H9 (cell line): ENCODE measurements at regions not wholly inside any gene's neighbourhood (a gene's known extent, or its start where the extent isn't known, plus 50 kb on each side); places are given as distances from the start of the nearest gene placed in this dataset.

Experiments used
- DNase-seq: peaks from one replicate; pipeline ENCODE4 v3.0.0-alpha.2; 2017
- H2AFZ ChIP-seq: one replicate; pipeline ENCODE4 v1.6.1; 2013; ENCODE audit warnings: mild to moderate bottlenecking, low read length, control low read depth, moderate library complexity
- H2AK5ac ChIP-seq: 2 replicates; pipeline ENCODE4 v1.6.1; 2013; ENCODE audit warnings: low read length, control low read depth, mixed read lengths; ENCODE audit not compliant: insufficient read length
- H2BK120ac ChIP-seq: one replicate; pipeline ENCODE4 v1.6.1; 2013; ENCODE audit warnings: low read depth, mild to moderate bottlenecking, low read length, control low read depth, inconsistent platforms; ENCODE audit not compliant: poor library complexity, severe bottlenecking
- H2BK12ac ChIP-seq: 2 replicates; pipeline ENCODE4 v1.6.1; 2013; ENCODE audit warnings: low read length, control low read depth, mixed read lengths, low read depth; ENCODE audit not compliant: insufficient read length
- H2BK15ac ChIP-seq: 2 replicates; pipeline ENCODE4 v1.6.1; 2013; ENCODE audit warnings: low read depth, low read length, control low read depth
- H2BK20ac ChIP-seq: one replicate; pipeline ENCODE4 v1.6.1; 2013; ENCODE audit warnings: low read depth, mild to moderate bottlenecking, low read length, control low read depth, inconsistent platforms; ENCODE audit not compliant: poor library complexity, severe bottlenecking
- H2BK5ac ChIP-seq: 2 replicates; pipeline ENCODE4 v1.6.1; 2013; ENCODE audit warnings: low read length, control low read depth, mixed read lengths; ENCODE audit not compliant: insufficient read length
- H3K14ac ChIP-seq: 2 replicates; pipeline ENCODE4 v1.6.1; 2013; ENCODE audit warnings: low read length, control low read depth; ENCODE audit not compliant: insufficient read depth
- H3K18ac ChIP-seq: 2 replicates; pipeline ENCODE4 v1.6.1; 2013; ENCODE audit warnings: low read depth, mild to moderate bottlenecking, mixed read lengths, low read length, control low read depth; ENCODE audit not compliant: insufficient read length
- H3K23ac ChIP-seq: 2 replicates; pipeline ENCODE4 v1.6.1; 2013; ENCODE audit warnings: low read length, control low read depth, mixed read lengths, low read depth; ENCODE audit not compliant: insufficient read length
- H3K23me2 ChIP-seq: 2 replicates; pipeline ENCODE4 v1.6.1; 2013; ENCODE audit warnings: low read depth, mild to moderate bottlenecking, mixed read lengths, low read length, control low read depth; ENCODE audit not compliant: insufficient read length, poor library complexity, severe bottlenecking
- H3K27ac ChIP-seq: 2 replicates; pipeline ENCODE4 v1.5.1; 2013; ENCODE audit warnings: low read length, control low read depth, mixed read lengths, low read depth; ENCODE audit not compliant: insufficient read length
- H3K27me3 ChIP-seq: 2 replicates; pipeline ENCODE4 v1.6.1; 2013; ENCODE audit warnings: low read length, control low read depth, inconsistent platforms; ENCODE audit not compliant: insufficient read depth
- H3K4ac ChIP-seq: 2 replicates; pipeline ENCODE4 v1.6.1; 2013; ENCODE audit warnings: low read depth, mild to moderate bottlenecking, control low read depth, inconsistent platforms, low read length, moderate library complexity
- H3K4me1 ChIP-seq: 2 replicates; pipeline ENCODE4 v1.6.1; 2013; ENCODE audit warnings: low read length, control low read depth, inconsistent platforms; ENCODE audit not compliant: insufficient read depth
- H3K4me2 ChIP-seq: 2 replicates; pipeline ENCODE4 v1.6.1; 2013; ENCODE audit warnings: low read length, control low read depth, mixed read lengths; ENCODE audit not compliant: insufficient read length, insufficient read depth
- H3K56ac ChIP-seq: 2 replicates; pipeline ENCODE4 v1.6.1; 2013; ENCODE audit warnings: low read depth, mild to moderate bottlenecking, mixed read lengths, low read length, control low read depth; ENCODE audit not compliant: insufficient read length
- H3K79me1 ChIP-seq: 2 replicates; pipeline ENCODE4 v1.6.1; 2013; ENCODE audit warnings: low read depth, mild to moderate bottlenecking, moderate library complexity, low read length, control low read depth, inconsistent platforms; ENCODE audit not compliant: insufficient read depth, poor library complexity, severe bottlenecking
- H3K79me2 ChIP-seq: 2 replicates; pipeline ENCODE4 v1.6.1; 2013; ENCODE audit warnings: low read length, control low read depth, inconsistent platforms; ENCODE audit not compliant: insufficient read depth
- H3K9ac ChIP-seq: 2 replicates; pipeline ENCODE4 v1.6.1; 2013; ENCODE audit warnings: low read length, control low read depth, mixed read lengths; ENCODE audit not compliant: insufficient read length; ENCODE audit errors: extremely low read depth
- H3K9me3 ChIP-seq: one replicate; pipeline ENCODE4 v1.6.1; 2013; ENCODE audit warnings: low read depth, low read length, inconsistent platforms; ENCODE audit not compliant: control insufficient read depth
- H3T11ph ChIP-seq: one replicate; pipeline ENCODE4 v1.6.1; 2013; ENCODE audit warnings: mild to moderate bottlenecking, low read length, control low read depth, inconsistent platforms
- H4K20me1 ChIP-seq: one replicate; pipeline ENCODE4 v1.6.1; 2013; ENCODE audit not compliant: control insufficient read depth, insufficient read length, insufficient read depth
- H4K5ac ChIP-seq: 2 replicates; pipeline ENCODE4 v1.6.1; 2013; ENCODE audit warnings: low read depth, mild to moderate bottlenecking, mixed read lengths, low read length, control low read depth; ENCODE audit not compliant: insufficient read length
- H4K8ac ChIP-seq: replicated peaks from 2 replicates; pipeline ENCODE4 v1.6.1; 2013; ENCODE audit warnings: low read length, control low read depth, mixed read lengths, low read depth; ENCODE audit not compliant: insufficient read length
- H4K91ac ChIP-seq: 2 replicates; pipeline ENCODE4 v1.6.1; 2013; ENCODE audit warnings: low read depth, mild to moderate bottlenecking, moderate library complexity, mixed read lengths, low read length, control low read depth; ENCODE audit not compliant: insufficient read length
- H3K27ac Mint-ChIP-seq, 3 experiments: 2 replicates in 2 of 3; 3 replicates in 1 of 3; pipeline ENCODE4 v1.8.0; 2020 to 2021; ENCODE audit warnings: mixed read lengths in 3 of 3, mild to moderate bottlenecking in 1 of 3, moderate library complexity in 1 of 3
- H3K27me3 Mint-ChIP-seq: 2 replicates; pipeline ENCODE4 v1.8.0; 2021; ENCODE audit warnings: low read depth, mild to moderate bottlenecking, moderate library complexity, mixed read lengths
- H3K36me3 Mint-ChIP-seq, 3 experiments: 2 replicates in 2 of 3; 3 replicates in 1 of 3; pipeline ENCODE4 v1.8.0; 2020 to 2021; ENCODE audit warnings: low read depth in 3 of 3, mixed read lengths in 3 of 3; ENCODE audit not compliant: insufficient read depth in 1 of 3
- H3K4me1 Mint-ChIP-seq, 2 experiments: 2 replicates each; pipeline ENCODE4 v1.8.0; 2020; ENCODE audit warnings: mixed read lengths in 2 of 2
- H3K4me3 Mint-ChIP-seq, 2 experiments: 2 replicates in 1 of 2; 3 replicates in 1 of 2; pipeline ENCODE4 v1.8.0; 2020 to 2021; ENCODE audit warnings: mild to moderate bottlenecking in 2 of 2, mixed read lengths in 2 of 2, moderate library complexity in 1 of 2
- H3K9me3 Mint-ChIP-seq, 2 experiments: 2 replicates in 1 of 2; 3 replicates in 1 of 2; pipeline ENCODE4 v1.8.0; 2020; ENCODE audit warnings: mild to moderate bottlenecking in 2 of 2, mixed read lengths in 2 of 2, moderate library complexity in 1 of 2
- WGBS: extraction: QIAGEN DNeasy Blood & Tissue Kit; methylation state at CpG from one replicate; pipeline ENCODE4 v1.1.7; 2013; ENCODE audit warnings: missing lambda C conversion rate, low lambda C conversion rate, mixed read lengths; ENCODE audit not compliant: insufficient read length; ENCODE audit errors: extremely low coverage; 5-methylcytosine and 5-hydroxymethylcytosine counted together
- TF ChIP-seq, protein P1 (sequence below): fragments of 200-600 bp; sonication (generic); conservative IDR thresholded peaks from 3 replicates; pipeline ENCODE4 v1.8.0; 2021; ENCODE audit warnings: antibody characterized with exemption, mild to moderate bottlenecking

DNA sequence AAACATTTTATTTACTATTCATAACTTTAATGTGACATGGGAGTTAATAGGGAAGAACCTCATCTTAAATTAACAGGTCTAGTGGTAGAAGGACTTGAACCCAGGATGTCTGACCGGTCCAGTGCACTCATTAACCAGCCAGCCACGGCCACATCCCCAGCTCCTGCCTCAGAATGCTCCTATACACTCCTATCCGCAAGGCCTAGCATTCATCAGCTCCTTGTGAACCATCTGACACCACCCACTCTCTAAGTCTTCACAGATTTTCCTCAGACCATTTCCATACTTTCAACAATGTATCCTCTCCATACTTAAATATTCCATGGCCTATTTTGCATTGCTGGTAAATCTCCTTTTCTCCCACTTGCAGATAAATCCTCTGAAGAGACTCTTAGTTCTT is 98.3 kb downstream of the KLF12 start:
- TF ChIP-seq, protein P1, sequence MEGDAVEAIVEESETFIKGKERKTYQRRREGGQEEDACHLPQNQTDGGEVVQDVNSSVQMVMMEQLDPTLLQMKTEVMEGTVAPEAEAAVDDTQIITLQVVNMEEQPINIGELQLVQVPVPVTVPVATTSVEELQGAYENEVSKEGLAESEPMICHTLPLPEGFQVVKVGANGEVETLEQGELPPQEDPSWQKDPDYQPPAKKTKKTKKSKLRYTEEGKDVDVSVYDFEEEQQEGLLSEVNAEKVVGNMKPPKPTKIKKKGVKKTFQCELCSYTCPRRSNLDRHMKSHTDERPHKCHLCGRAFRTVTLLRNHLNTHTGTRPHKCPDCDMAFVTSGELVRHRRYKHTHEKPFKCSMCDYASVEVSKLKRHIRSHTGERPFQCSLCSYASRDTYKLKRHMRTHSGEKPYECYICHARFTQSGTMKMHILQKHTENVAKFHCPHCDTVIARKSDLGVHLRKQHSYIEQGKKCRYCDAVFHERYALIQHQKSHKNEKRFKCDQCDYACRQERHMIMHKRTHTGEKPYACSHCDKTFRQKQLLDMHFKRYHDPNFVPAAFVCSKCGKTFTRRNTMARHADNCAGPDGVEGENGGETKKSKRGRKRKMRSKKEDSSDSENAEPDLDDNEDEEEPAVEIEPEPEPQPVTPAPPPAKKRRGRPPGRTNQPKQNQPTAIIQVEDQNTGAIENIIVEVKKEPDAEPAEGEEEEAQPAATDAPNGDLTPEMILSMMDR: no peak
- Mint-ChIP-seq H3K27me3 (no peaks in the 10 kb centered on the region), H3K9me3 (no peaks in the 10 kb centered on the region), H3K27ac (peak overlapping the region; percentile 95 to 99 (median 98)), H3K4me1 (peaks cover 42 to 43% of the 10 kb centered on the region in 2 experiments), H3K36me3 (no peaks in the 10 kb centered on the region; a peak in 1 of 7 replicates), H3K4me3 (peak overlapping the region in 1 of 2 experiments; percentile 41; a peak in 1 of 5 replicates)
- H3K9me3 ChIP-seq: no peaks in the 10 kb centered on the region
- no peak overlapping the region for H2BK5ac ChIP-seq
- H2BK12ac ChIP-seq: no peak overlapping the region
- no peak overlapping the region for H3K4ac ChIP-seq
- H3K79me2 ChIP-seq: no peaks in the 10 kb centered on the region
- H4K91ac ChIP-seq: no peak overlapping the region
- H3K27ac ChIP-seq: peak overlapping the region; percentile 35
- no peak overlapping the region for H2AFZ ChIP-seq
- no peak overlapping the region for H2BK20ac ChIP-seq
- no peak overlapping the region for H3K4me2 ChIP-seq
- no peak overlapping the region for H3K9ac ChIP-seq
- H3K4me1 ChIP-seq: peaks cover 4% of the 10 kb centered on the region; the same call in 1 of the 2 replicates
- no peak overlapping the region for H2BK15ac ChIP-seq
- H3K23me2 ChIP-seq: no peaks in the 10 kb centered on the region
- H4K20me1 ChIP-seq: no peaks in the 10 kb centered on the region
- no peak overlapping the region for H2AK5ac ChIP-seq
- no peak overlapping the region for H3K56ac ChIP-seq
- H2BK120ac ChIP-seq: no peak overlapping the region
- no CpG with 5 or more reads among the region's 3 CpGs for WGBS
- no peak overlapping the region for H3K18ac ChIP-seq
- no peaks in the 10 kb centered on the region for H3K79me1 ChIP-seq
- no peak for DNase-seq
- no peak overlapping the region for H4K8ac ChIP-seq
- no peak overlapping the region for H3T11ph ChIP-seq
- H3K14ac ChIP-seq: no peak overlapping the region
- H3K23ac ChIP-seq: no peak overlapping the region
- no peaks in the 10 kb centered on the region for H3K27me3 ChIP-seq
- H4K5ac ChIP-seq: no peak overlapping the region
